ENCODE measurements at regions not wholly inside any gene's neighbourhood (a gene's known extent, or its start where the extent isn't known, plus 50 kb on each side); places are given as distances from the start of the nearest gene placed in this dataset.

GRCh38 chrX:16444353-16444752 lies 205.6 kb upstream of the S100G start:
- DNase-seq (ENCODE audit: low read depth in 2 of 3, low spot score in 2 of 3): no peak

- DNase-seq (ENCODE audit: low read depth in 2 of 3, low spot score in 2 of 3): peak in 2 of 3 experiments; percentile 0 to 5
Observed at GRCh38 chrX:16445166-16445752, 204.7 kb upstream of the S100G start.

DNA sequence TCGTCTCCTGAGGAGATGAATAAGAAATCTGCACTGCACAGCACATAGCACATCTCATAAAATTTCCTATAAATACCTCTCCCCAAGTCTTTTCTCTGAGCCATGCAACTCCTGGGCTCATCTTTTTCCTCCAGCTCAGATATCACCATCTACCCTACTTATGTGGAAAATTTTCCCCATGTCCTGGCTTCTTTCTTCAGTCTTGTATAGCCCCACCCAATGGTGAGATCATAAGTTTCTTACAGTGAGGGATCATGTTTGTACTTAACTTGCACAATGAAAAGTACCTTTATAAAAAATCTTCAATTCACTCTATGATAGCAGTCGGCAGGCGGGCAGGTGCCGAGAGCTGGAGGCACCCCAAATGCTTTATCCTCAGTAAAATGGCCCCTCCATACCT lies 198.6 kb upstream of the S100G start:
- no peak for DNase-seq (ENCODE audit: low read depth in 2 of 3, low spot score in 2 of 3)

GRCh38 chrX:16454926-16455325 lies 195.0 kb upstream of the S100G start:
- no peak for DNase-seq (ENCODE audit: low read depth in 2 of 3, low spot score in 2 of 3)

DNA sequence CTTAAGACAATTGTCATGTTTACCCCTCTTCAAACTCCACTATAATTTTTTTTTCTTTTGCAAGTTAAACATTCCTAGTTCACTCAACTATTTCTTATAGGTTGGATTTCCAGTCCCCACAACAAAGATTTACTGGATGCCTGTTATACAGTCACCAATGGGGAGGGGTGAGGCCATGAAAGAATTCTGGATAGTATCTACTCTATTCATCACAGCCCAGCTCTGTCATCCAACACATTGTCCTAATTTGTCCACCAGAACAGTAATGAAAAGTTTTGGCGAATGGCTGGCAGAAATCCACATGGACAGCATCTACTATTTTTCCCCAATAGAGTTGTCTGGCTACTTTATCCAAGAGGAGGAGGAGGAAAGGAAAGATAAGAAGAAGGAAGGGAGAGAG lies 192.7 kb upstream of the S100G start:
- DNase-seq (ENCODE audit: low read depth in 2 of 3, low spot score in 2 of 3): no peak

DNA sequence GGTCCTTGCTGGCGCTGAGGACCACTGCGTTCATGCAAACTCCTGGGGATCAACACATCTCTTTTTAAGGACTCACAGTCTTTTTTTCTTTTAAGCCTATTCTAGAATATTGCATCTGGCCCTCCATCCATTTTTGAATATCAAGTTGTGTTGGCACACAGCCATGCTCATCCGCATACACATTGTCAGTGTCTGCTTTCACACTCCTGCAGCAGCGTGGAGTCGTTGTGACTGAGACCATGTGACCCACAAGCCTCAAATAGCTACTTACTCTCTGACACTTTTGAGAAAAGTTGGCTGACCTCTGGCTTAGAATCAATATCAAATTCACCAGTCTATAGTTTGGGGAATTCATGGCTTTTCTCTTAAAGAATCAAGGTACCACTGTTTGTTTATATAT lies 191.8 kb upstream of the S100G start:
- DNase-seq (ENCODE audit: low read depth in 2 of 3, low spot score in 2 of 3): no peak

- DNase-seq (ENCODE audit: low read depth in 2 of 3, low spot score in 2 of 3): no peak
Observed at GRCh38 chrX:16459008-16459407, 190.9 kb upstream of the S100G start.

DNA sequence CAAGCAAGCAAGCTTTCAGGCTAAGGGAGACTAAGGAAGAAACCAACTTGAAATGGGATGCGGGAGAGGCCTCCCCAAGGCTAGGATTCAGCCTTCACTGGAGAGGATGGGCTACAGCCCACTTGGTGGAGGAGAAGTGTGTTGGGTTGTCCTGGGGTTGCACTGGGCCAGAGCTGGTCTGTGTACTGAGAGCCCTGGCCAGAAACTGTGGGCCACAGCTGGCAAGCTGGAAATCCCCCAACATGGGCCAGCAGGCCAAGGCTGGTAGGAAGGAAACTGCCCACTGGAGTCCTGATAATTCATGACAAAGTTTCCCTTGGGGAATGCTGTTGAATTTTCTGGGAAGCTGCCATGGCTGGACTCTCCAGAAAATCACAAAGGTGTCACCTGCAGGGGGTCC lies 188.0 kb upstream of the S100G start:
- DNase-seq (ENCODE audit: low read depth in 2 of 3, low spot score in 2 of 3): no peak

DNA sequence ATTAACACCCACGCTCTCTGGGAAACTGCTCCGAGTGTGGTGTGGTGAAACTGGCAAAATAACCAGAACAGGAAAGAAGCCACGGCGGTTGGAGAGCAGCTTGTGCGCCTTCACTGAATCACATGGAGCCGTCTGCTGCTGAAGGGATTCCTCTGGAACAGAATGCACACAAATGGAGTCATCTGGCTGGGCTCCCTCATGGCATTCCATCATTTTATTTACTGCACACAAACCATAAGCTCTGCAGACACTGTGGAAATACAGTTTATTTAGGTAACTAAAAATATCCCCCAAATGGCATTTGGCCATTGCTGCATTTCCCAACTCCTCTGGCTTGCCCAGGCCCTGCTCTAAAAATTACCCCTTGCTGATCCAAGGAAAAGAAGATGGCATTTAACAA lies 187.0 kb upstream of the S100G start:
- DNase-seq (ENCODE audit: low read depth in 2 of 3, low spot score in 2 of 3): no peak

GRCh38 chrX:16464369-16464768 lies 185.6 kb upstream of the S100G start:
- no peak for DNase-seq (ENCODE audit: low read depth in 2 of 3, low spot score in 2 of 3)

GRCh38 chrX:16465081-16465876 lies 184.7 kb upstream of the S100G start:
- no peak for DNase-seq (ENCODE audit: low read depth in 2 of 3, low spot score in 2 of 3)

- no peak for DNase-seq (ENCODE audit: low read depth in 2 of 3, low spot score in 2 of 3)
Observed at GRCh38 chrX:16466640-16467432, 183.1 kb upstream of the S100G start.

- no peak for DNase-seq (ENCODE audit: low read depth in 2 of 3, low spot score in 2 of 3)
Observed at GRCh38 chrX:16469870-16470269, 180.1 kb upstream of the S100G start.

- no peak for DNase-seq (ENCODE audit: low read depth in 2 of 3, low spot score in 2 of 3)
Observed at GRCh38 chrX:16472345-16472744, 177.6 kb upstream of the S100G start.

DNA sequence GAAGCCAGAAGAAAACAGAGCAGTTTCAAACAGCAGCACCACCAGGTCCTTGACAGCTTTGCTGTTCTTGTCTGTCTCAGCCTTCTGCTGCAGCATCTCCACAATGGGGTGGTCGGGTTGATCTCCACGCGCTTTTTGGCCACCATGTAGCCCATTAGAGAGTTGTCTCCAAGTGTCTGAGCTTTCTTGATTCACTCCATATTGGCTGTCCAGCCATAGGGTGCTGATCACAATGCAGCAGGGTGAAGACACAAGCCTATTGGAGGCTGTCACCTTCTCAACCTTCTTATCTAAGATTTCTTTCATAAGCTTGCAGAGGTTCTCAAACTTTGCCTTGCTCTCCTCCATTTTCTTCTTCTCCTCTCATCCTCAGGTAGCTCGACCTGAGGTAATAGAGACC lies 175.4 kb upstream of the S100G start:
- no peak for DNase-seq (ENCODE audit: low read depth in 2 of 3, low spot score in 2 of 3)

DNA sequence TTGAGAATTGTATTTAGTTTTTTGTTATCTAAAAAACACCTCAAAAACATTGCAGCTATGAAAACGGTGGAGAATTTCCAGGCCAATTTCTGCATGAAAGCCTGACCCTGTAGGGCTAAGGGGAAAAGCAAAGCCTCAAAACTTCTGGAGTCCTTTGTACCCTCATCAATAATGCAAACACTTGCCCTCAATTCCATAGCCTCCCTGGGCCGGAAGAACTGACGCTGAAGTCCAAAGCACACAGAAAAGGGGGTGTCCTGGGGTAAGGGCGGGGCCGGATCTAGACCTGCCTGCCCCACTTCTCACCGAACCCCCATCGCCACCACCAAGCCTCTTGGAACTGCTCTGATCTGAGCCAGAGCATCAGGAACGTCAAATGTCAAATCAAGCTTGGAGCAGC lies 173.9 kb upstream of the S100G start:
- no peak for DNase-seq (ENCODE audit: low read depth in 2 of 3, low spot score in 2 of 3)

- DNase-seq (ENCODE audit: low read depth in 2 of 3, low spot score in 2 of 3): no peak
Observed at GRCh38 chrX:16476692-16477091, 173.3 kb upstream of the S100G start.

DNA sequence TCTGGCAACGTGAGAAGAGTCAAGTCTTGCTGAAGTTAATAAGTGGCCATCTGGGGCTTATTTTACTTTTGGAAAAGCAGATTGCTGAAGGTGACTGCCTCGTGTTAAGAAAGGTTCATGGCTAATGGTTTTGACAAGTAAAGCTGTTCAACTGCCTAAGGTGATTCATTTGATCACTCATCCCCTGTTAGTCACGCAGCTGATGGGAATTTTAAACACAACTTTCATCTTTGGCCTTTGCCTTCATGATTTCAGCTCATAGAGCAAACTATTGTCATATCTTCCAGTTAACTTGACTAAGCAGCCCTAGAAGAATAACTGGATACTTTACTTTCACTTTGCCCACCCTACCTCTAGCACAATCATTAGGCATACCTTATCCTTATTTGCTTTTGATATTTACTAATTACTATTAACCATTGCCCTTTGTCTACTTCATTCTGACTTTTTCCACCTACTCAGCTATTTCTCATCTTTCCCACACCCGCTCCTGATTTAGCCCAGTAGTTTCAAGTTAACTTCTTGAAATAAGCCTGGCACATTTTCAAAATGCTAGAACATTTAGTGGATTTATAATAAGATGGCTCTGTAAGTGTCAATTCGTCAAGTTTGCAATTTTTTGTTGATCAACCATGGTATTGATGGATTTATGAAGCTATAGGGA lies 170.6 kb upstream of the S100G start:
- DNase-seq (ENCODE audit: low read depth in 2 of 3, low spot score in 2 of 3): no peak

- no peak for DNase-seq (ENCODE audit: low read depth in 2 of 3, low spot score in 2 of 3)
Observed at GRCh38 chrX:16480049-16480448, 169.9 kb upstream of the S100G start.

- DNase-seq (ENCODE audit: low read depth in 2 of 3, low spot score in 2 of 3): no peak
Observed at GRCh38 chrX:16484338-16484737, 165.6 kb upstream of the S100G start.

DNA sequence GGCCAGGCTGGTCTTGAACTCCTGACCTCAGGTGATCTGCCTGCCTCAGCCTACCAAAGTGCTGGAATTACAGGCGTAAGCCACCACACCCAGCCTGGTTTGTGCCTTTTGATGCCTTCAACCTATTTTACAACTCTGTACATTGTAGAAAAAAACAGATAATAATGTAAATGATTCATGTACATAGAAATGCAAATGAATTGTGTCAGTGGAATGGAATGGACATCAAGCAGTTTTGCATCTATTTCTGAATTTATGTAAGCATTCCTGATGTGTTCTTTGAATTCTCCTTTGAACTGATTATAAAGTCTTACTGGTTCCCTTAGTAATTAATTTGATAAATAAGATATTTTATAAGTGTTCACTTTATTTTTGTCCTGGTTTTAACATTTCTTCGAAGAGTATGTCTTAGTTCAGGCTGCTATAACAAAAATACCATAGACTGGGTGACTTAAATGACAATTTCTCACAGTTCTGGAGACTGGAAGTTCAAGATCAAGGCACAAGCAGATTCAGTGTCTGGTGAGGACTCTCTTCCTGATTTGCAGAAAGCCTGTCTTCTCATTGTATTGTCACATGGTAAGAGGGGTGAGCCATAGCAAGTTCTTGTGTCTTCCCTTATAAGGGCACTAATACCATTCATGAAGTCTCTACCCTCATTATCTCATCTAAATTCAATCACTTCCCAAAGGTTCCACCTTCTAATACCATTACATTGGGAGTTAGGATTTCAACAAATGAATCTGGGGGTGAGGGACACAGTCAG lies 162.2 kb upstream of the S100G start:
- DNase-seq (ENCODE audit: low read depth in 2 of 3, low spot score in 2 of 3): no peak
